ENCODE measurements at regions not wholly inside any gene's neighbourhood (a gene's known extent, or its start where the extent isn't known, plus 50 kb on each side); places are given as distances from the start of the nearest gene placed in this dataset.

GRCh38 chrX:8278557-8278956, 107.5 kb upstream of the VCX2 start:
- Histone ChIP-seq H3K9me3 (ENCODE audit: control insufficient read depth in 2 of 3, insufficient read depth in 1 of 3, low read length in 3 of 3) (no peaks in the 10 kb centered on the region), H3K4me3 (ENCODE audit: low read length in 3 of 3) (no peak overlapping the region), H3K27ac (ENCODE audit: low read depth in 2 of 2, low read length in 2 of 2) (no peak overlapping the region), H3K27me3 (ENCODE audit: control insufficient read depth, insufficient read depth, low read length) (no peaks in the 10 kb centered on the region), H3K9ac (ENCODE audit: low read length in 3 of 3) (no peak overlapping the region), H3K36me3 (ENCODE audit: control insufficient read depth in 2 of 3, insufficient read depth in 3 of 3, low read length in 3 of 3) (no peaks in the 10 kb centered on the region), H3K4me1 (ENCODE audit: control insufficient read depth in 2 of 3, insufficient read depth in 2 of 3, low read depth in 1 of 3, low read length in 3 of 3) (no peaks in the 10 kb centered on the region)
- no peak for TF ChIP-seq CTCF (IDR thresholded peaks at IDR 0.05; ENCODE audit: borderline replicate concordance, extremely low read depth, insufficient read depth)
- intact Hi-C loops (cut with DNase I), result no loop called here
- FAIRE-seq (no peak), DNase-seq (no peak)

- Histone ChIP-seq H3K9ac (ENCODE audit: low read length in 3 of 3) (no peak overlapping the region), H3K4me1 (ENCODE audit: control insufficient read depth in 2 of 3, insufficient read depth in 2 of 3, low read depth in 1 of 3, low read length in 3 of 3) (no peaks in the 10 kb centered on the region), H3K4me3 (ENCODE audit: low read length in 3 of 3) (no peak overlapping the region), H3K27me3 (ENCODE audit: control insufficient read depth, insufficient read depth, low read length) (no peaks in the 10 kb centered on the region), H3K9me3 (ENCODE audit: control insufficient read depth in 2 of 3, insufficient read depth in 1 of 3, low read length in 3 of 3) (no peaks in the 10 kb centered on the region), H3K36me3 (ENCODE audit: control insufficient read depth in 2 of 3, insufficient read depth in 3 of 3, low read length in 3 of 3) (no peaks in the 10 kb centered on the region), H3K27ac (ENCODE audit: low read depth in 2 of 2, low read length in 2 of 2) (no peak overlapping the region)
- DNase-seq (no peak), FAIRE-seq (no peak)
- intact Hi-C loops (cut with DNase I), result no loop called here
- TF ChIP-seq CTCF (IDR thresholded peaks at IDR 0.05; ENCODE audit: borderline replicate concordance, extremely low read depth, insufficient read depth), result no peak
Observed at GRCh38 chrX:8279323-8279722, 108.3 kb upstream of the VCX2 start.

- no peak overlapping the region for H3K27ac ChIP-seq (ENCODE audit: low read depth in 2 of 2, low read length in 2 of 2)
- no peak overlapping the region for H3K4me3 ChIP-seq (ENCODE audit: low read length in 3 of 3)
- intact Hi-C loops (cut with DNase I), result no loop called here
- H3K36me3 ChIP-seq (ENCODE audit: control insufficient read depth in 2 of 3, insufficient read depth in 3 of 3, low read length in 3 of 3), result no peaks in the 10 kb centered on the region
- no peak for TF ChIP-seq CTCF (IDR thresholded peaks at IDR 0.05; ENCODE audit: borderline replicate concordance, extremely low read depth, insufficient read depth)
- no peaks in the 10 kb centered on the region for H3K4me1 ChIP-seq (ENCODE audit: control insufficient read depth in 2 of 3, insufficient read depth in 2 of 3, low read depth in 1 of 3, low read length in 3 of 3)
- no peaks in the 10 kb centered on the region for H3K27me3 ChIP-seq (ENCODE audit: control insufficient read depth, insufficient read depth, low read length)
- H3K9ac ChIP-seq (ENCODE audit: low read length in 3 of 3), result no peak overlapping the region
- no peaks in the 10 kb centered on the region for H3K9me3 ChIP-seq (ENCODE audit: control insufficient read depth in 2 of 3, insufficient read depth in 1 of 3, low read length in 3 of 3)
- DNase-seq (peak in 1 of 5 donors; percentile 0), FAIRE-seq (peak; percentile 55)
Observed at GRCh38 chrX:8284131-8284530, 113.1 kb upstream of the VCX2 start.

GRCh38 chrX:8288590-8288989, 117.5 kb upstream of the VCX2 start:
- Histone ChIP-seq H3K27ac (ENCODE audit: low read depth in 2 of 2, low read length in 2 of 2) (no peak overlapping the region), H3K4me1 (ENCODE audit: control insufficient read depth in 2 of 3, insufficient read depth in 2 of 3, low read depth in 1 of 3, low read length in 3 of 3) (no peaks in the 10 kb centered on the region), H3K36me3 (ENCODE audit: control insufficient read depth in 2 of 3, insufficient read depth in 3 of 3, low read length in 3 of 3) (no peaks in the 10 kb centered on the region), H3K4me3 (ENCODE audit: low read length in 3 of 3) (no peak overlapping the region), H3K9ac (ENCODE audit: low read length in 3 of 3) (no peak overlapping the region), H3K27me3 (ENCODE audit: control insufficient read depth, insufficient read depth, low read length) (no peaks in the 10 kb centered on the region), H3K9me3 (ENCODE audit: control insufficient read depth in 2 of 3, insufficient read depth in 1 of 3, low read length in 3 of 3) (no peaks in the 10 kb centered on the region)
- DNase-seq (no peak), FAIRE-seq (no peak)
- intact Hi-C loops (cut with DNase I), result no loop called here
- TF ChIP-seq CTCF (IDR thresholded peaks at IDR 0.05; ENCODE audit: borderline replicate concordance, extremely low read depth, insufficient read depth), result no peak
